PFSK-1 (cell line): ENCODE measurements at regions not wholly inside any gene's neighbourhood (a gene's known extent, or its start where the extent isn't known, plus 50 kb on each side); places are given as distances from the start of the nearest gene placed in this dataset.

Source experiments
- POLR2AphosphoS5 ChIP-seq: IDR thresholded peaks from 2 replicates; pipeline ENCODE4 v1.6.1; 2012; ENCODE audit warnings: low read depth, mild to moderate bottlenecking, control low read depth, low read length, moderate library complexity
- SIN3A ChIP-seq: IDR thresholded peaks from 2 replicates; pipeline ENCODE4 v1.6.1; 2012; ENCODE audit warnings: mild to moderate bottlenecking, low read length, moderate library complexity, borderline replicate concordance; ENCODE audit not compliant: insufficient read depth
- TAF1 ChIP-seq: IDR thresholded peaks from 2 replicates; pipeline ENCODE4 v1.6.1; 2012; ENCODE audit warnings: low read length, control low read depth, borderline replicate concordance; ENCODE audit not compliant: insufficient read depth
- TF ChIP-seq, protein P1 (sequence below), 2 experiments: IDR thresholded peaks; 2 replicates each; pipeline versions ENCODE4 v1.6.1 to v1.8.0; 2011 to 2012; ENCODE audit warnings: low read depth in 2 of 2, low read length in 2 of 2, control low read depth in 1 of 2, inconsistent platforms in 1 of 2, mild to moderate bottlenecking in 1 of 2, moderate library complexity in 1 of 2; ENCODE audit not compliant: insufficient read depth in 1 of 2

DNA sequence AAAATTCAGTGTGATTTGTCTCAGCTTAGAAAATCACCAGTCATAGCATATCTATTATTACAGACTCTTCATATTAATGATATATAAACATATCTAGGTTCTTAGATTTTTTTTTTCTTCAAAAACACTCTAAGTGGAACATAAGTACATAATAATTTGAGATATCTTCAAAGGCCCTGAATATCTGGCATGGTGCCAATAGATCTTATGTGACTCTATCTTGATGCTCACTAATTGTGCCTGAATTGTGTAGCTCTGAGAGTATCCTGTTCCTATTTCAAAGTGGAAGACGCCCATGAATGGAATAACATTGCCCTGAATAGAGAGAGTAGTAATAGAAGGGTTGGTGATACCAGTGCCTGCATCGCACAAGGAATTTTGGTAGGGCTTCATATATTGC, 1312.7 kb upstream of the USP15 start:
- TF ChIP-seq TAF1, result no peak
- TF ChIP-seq, protein P1, sequence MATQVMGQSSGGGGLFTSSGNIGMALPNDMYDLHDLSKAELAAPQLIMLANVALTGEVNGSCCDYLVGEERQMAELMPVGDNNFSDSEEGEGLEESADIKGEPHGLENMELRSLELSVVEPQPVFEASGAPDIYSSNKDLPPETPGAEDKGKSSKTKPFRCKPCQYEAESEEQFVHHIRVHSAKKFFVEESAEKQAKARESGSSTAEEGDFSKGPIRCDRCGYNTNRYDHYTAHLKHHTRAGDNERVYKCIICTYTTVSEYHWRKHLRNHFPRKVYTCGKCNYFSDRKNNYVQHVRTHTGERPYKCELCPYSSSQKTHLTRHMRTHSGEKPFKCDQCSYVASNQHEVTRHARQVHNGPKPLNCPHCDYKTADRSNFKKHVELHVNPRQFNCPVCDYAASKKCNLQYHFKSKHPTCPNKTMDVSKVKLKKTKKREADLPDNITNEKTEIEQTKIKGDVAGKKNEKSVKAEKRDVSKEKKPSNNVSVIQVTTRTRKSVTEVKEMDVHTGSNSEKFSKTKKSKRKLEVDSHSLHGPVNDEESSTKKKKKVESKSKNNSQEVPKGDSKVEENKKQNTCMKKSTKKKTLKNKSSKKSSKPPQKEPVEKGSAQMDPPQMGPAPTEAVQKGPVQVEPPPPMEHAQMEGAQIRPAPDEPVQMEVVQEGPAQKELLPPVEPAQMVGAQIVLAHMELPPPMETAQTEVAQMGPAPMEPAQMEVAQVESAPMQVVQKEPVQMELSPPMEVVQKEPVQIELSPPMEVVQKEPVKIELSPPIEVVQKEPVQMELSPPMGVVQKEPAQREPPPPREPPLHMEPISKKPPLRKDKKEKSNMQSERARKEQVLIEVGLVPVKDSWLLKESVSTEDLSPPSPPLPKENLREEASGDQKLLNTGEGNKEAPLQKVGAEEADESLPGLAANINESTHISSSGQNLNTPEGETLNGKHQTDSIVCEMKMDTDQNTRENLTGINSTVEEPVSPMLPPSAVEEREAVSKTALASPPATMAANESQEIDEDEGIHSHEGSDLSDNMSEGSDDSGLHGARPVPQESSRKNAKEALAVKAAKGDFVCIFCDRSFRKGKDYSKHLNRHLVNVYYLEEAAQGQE (IDR thresholded peaks at IDR 0.05; ENCODE audit: insufficient read depth in 1 of 2, low read depth in 2 of 2, low read length in 2 of 2), result no peak
- no peak for TF ChIP-seq POLR2AphosphoS5
- TF ChIP-seq SIN3A, result no peak
